A549 (cell line): ENCODE measurements at regions not wholly inside any gene's neighbourhood (a gene's known extent, or its start where the extent isn't known, plus 50 kb on each side); places are given as distances from the start of the nearest gene placed in this dataset.

ENCODE experiments used
- ATAC-seq, 2 experiments: fragments of 200-7000 bp in 1 of 2; fragments of >200 bp in 1 of 2; cut with Nextera tagmentation in 1 of 2; cut with Tn5 transposase in 1 of 2; 3 replicates each; pipeline versions ENCODE4 v1.8.0 to v1.9.1; 2018 to 2020; ENCODE audit warnings: mild to moderate bottlenecking in 1 of 2, moderate library complexity in 1 of 2
- CTCF ChIA-PET: fragments of 300-600 bp; sonication (Branson Sonifier 250); formaldehyde crosslinking; extraction: SDS; loops from one replicate; lab custom pipeline; 2021; ENCODE audit warnings: antibody characterized with exemption, inconsistent platforms; lab: Yijun Ruan, JAX
- POLR2A ChIA-PET: fragments of 350-600 bp; formaldehyde crosslinking; extraction: SDS; loops from one replicate; lab custom pipeline; 2021; ENCODE audit warnings: antibody characterized with exemption, inconsistent platforms; lab: Yijun Ruan, JAX
- DNase-seq, 2 experiments: peaks; one replicate each; pipeline versions ENCODE4 v3.0.0 to v3.0.0-alpha.2; 2011 to 2016; ENCODE audit warnings: low read depth in 1 of 2, low spot score in 1 of 2
- FAIRE-seq: peaks from 2 replicates; lab custom pipeline; 2011; peaks lifted over from hg19 to GRCh38; lab: Jason Lieb, UNC
- H3K27ac ChIP-seq, 2 experiments: fragments of >200 bp; sonication (Bioruptor Twin); formaldehyde crosslinking; 3 replicates each; pipeline ENCODE4 v1.5.1; 2016 to 2017
- H3K4me1 ChIP-seq: fragments of >200 bp; sonication (Bioruptor Twin); formaldehyde crosslinking; 3 replicates; pipeline ENCODE4 v1.6.1; 2016
- H3K4me2 ChIP-seq: fragments of >200 bp; sonication (Bioruptor Twin); formaldehyde crosslinking; 3 replicates; pipeline ENCODE4 v1.6.1; 2016
- H3K4me3 ChIP-seq: fragments of >200 bp; sonication (Bioruptor Twin); formaldehyde crosslinking; 3 replicates; pipeline ENCODE4 v1.5.1; 2016
- H3K9me3 ChIP-seq: fragments of >200 bp; sonication (Bioruptor Twin); formaldehyde crosslinking; 3 replicates; pipeline ENCODE4 v1.6.1; 2016
- CHD4 ChIP-seq: fragments of 200-600 bp; sonication (generic); IDR thresholded peaks from 2 replicates; pipeline ENCODE4 v1.6.1; 2016; ENCODE audit warnings: antibody characterized with exemption, mild to moderate bottlenecking, borderline replicate concordance
- CTCF ChIP-seq: fragments of >200 bp; sonication (Bioruptor Twin); formaldehyde crosslinking; IDR thresholded peaks from 3 replicates; pipeline ENCODE4 v1.5.1; 2016
- EHF ChIP-seq: fragments of 250-450 bp; sonication (Bioruptor Pico); IDR thresholded peaks from 2 replicates; pipeline ENCODE4 v1.5.0; 2020; ENCODE audit warnings: mild to moderate bottlenecking
- EHMT2 ChIP-seq: fragments of 200-600 bp; sonication (generic); IDR thresholded peaks from 2 replicates; pipeline ENCODE4 v1.6.1; 2016; ENCODE audit warnings: antibody characterized with exemption, low read depth, mild to moderate bottlenecking, moderate library complexity
- EP300 ChIP-seq, 2 experiments: fragments of >200 bp; sonication (Bioruptor Twin); formaldehyde crosslinking; IDR thresholded peaks; 2 replicates in 1 of 2; 3 replicates in 1 of 2; pipeline ENCODE4 v1.6.1; 2016 to 2017
- FOSB ChIP-seq: fragments of 250-450 bp; sonication (Bioruptor Pico); IDR thresholded peaks from 2 replicates; pipeline ENCODE4 v1.5.0; 2020; ENCODE audit warnings: mild to moderate bottlenecking, moderate library complexity
- HDAC2 ChIP-seq: fragments of 200-600 bp; sonication (generic); IDR thresholded peaks from 2 replicates; pipeline ENCODE4 v1.6.1; 2016
- HEYL ChIP-seq: fragments of 250-450 bp; sonication (Bioruptor Pico); IDR thresholded peaks from 2 replicates; pipeline ENCODE4 v1.8.0; 2021; ENCODE audit warnings: mild to moderate bottlenecking, moderate library complexity
- MAX ChIP-seq: IDR thresholded peaks from 2 replicates; pipeline ENCODE4 v1.6.1; 2012
- MAZ ChIP-seq: fragments of 150-350 bp; IDR thresholded peaks from 2 replicates; pipeline ENCODE4 v1.6.1; 2014; ENCODE audit warnings: antibody characterized with exemption, low read depth, low read length, borderline replicate concordance
- POLR2A ChIP-seq: IDR thresholded peaks from 2 replicates; pipeline ENCODE4 v1.6.1; 2012; ENCODE audit warnings: mild to moderate bottlenecking, low read length
- RARB ChIP-seq: fragments of 250-450 bp; sonication (Bioruptor Pico); IDR thresholded peaks from 2 replicates; pipeline ENCODE4 v1.8.0; 2021; ENCODE audit warnings: mild to moderate bottlenecking, moderate library complexity
- RCOR1 ChIP-seq: fragments of 150-350 bp; IDR thresholded peaks from 2 replicates; pipeline ENCODE4 v1.6.1; 2014; ENCODE audit warnings: antibody characterized with exemption, low read length, low read depth
- RNF2 ChIP-seq: fragments of 200-600 bp; sonication (generic); IDR thresholded peaks from 2 replicates; pipeline ENCODE4 v1.6.1; 2016; ENCODE audit warnings: low read depth, mild to moderate bottlenecking, antibody characterized with exemption, moderate library complexity, borderline replicate concordance
- ZSCAN20 ChIP-seq: fragments of 250-450 bp; sonication (Bioruptor Pico); IDR thresholded peaks from 2 replicates; pipeline ENCODE4 v1.8.0; 2022; ENCODE audit warnings: mild to moderate bottlenecking, moderate library complexity
- WGBS: methylation state at CpG from one replicate; pipeline ENCODE4 v1.1.6; 2017; ENCODE audit errors: missing lambda C conversion rate; 5-methylcytosine and 5-hydroxymethylcytosine counted together
- TF ChIP-seq, protein P1 (sequence below): fragments of 150-350 bp; IDR thresholded peaks from 2 replicates; pipeline ENCODE4 v1.6.1; 2014; ENCODE audit warnings: low read depth, mild to moderate bottlenecking, low read length
- TF ChIP-seq, protein P2 (sequence below): fragments of >200 bp; sonication (Bioruptor Twin); formaldehyde crosslinking; IDR thresholded peaks from 3 replicates; pipeline ENCODE4 v1.6.1; 2016
- TF ChIP-seq, protein P3 (sequence below): fragments of 250-450 bp; sonication (Bioruptor Pico); IDR thresholded peaks from 2 replicates; pipeline ENCODE4 v1.5.0; 2021; ENCODE audit warnings: mild to moderate bottlenecking, moderate library complexity, borderline replicate concordance
- TF ChIP-seq, protein P4 (sequence below): IDR thresholded peaks from 2 replicates; pipeline ENCODE4 v1.6.1; 2012
- TF ChIP-seq, protein P5 (sequence below): fragments of 250-450 bp; sonication (Bioruptor Pico); IDR thresholded peaks from 2 replicates; pipeline ENCODE4 v1.5.0; 2020; ENCODE audit warnings: low read depth, mild to moderate bottlenecking, moderate library complexity
- TF ChIP-seq, protein P6 (sequence below): IDR thresholded peaks from 2 replicates; pipeline ENCODE4 v1.6.1; 2012; ENCODE audit warnings: low read depth, borderline replicate concordance

DNA sequence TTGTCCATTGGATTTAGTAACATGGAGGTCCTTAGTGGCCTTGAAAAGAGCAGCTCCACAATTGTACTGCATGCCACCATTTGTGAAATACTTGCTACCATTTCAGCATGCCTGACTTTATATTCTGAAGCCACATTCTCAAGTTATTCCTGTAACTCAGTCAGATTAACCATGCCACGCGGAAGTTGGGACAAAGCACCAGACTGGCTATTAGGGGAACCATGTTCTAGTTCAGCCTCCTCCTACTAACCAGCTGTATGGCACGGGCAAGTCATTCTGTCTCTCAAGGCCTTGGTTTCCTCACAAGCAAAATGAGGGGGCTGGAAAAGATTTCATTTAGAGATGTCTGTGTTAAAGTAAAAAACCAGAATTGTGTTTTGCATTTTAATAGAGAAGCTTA, 418.0 kb downstream of the PLK2 start:
- CTCF ChIA-PET, result no interaction called here

GRCh38 chr5:58040846-58041245, 419.0 kb downstream of the PLK2 start:
- POLR2A ChIA-PET, result no interaction called here
- Histone ChIP-seq H3K9me3 (no peaks in the 10 kb centered on the region), H3K4me3 (no peak overlapping the region), H3K4me1 (peaks cover 17% of the 10 kb centered on the region; the same call in 2 of the 3 replicates), H3K4me2 (no peak overlapping the region), H3K27ac (no peak overlapping the region)
- FAIRE-seq, result peak; percentile 51
- no peak for ATAC-seq
- no peak for DNase-seq
- CTCF ChIA-PET, result no interaction called here
- WGBS, result 31% methylated on average over 1 of the region's 1 CpG
- TF ChIP-seq CTCF, result no peak
- TF ChIP-seq, protein P1, sequence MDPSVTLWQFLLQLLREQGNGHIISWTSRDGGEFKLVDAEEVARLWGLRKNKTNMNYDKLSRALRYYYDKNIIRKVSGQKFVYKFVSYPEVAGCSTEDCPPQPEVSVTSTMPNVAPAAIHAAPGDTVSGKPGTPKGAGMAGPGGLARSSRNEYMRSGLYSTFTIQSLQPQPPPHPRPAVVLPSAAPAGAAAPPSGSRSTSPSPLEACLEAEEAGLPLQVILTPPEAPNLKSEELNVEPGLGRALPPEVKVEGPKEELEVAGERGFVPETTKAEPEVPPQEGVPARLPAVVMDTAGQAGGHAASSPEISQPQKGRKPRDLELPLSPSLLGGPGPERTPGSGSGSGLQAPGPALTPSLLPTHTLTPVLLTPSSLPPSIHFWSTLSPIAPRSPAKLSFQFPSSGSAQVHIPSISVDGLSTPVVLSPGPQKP, result no peak
- TF ChIP-seq, protein P2, sequence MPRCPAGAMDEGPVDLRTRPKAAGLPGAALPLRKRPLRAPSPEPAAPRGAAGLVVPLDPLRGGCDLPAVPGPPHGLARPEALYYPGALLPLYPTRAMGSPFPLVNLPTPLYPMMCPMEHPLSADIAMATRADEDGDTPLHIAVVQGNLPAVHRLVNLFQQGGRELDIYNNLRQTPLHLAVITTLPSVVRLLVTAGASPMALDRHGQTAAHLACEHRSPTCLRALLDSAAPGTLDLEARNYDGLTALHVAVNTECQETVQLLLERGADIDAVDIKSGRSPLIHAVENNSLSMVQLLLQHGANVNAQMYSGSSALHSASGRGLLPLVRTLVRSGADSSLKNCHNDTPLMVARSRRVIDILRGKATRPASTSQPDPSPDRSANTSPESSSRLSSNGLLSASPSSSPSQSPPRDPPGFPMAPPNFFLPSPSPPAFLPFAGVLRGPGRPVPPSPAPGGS, result no peak
- TF ChIP-seq EHMT2, result no peak
- TF ChIP-seq, protein P3, sequence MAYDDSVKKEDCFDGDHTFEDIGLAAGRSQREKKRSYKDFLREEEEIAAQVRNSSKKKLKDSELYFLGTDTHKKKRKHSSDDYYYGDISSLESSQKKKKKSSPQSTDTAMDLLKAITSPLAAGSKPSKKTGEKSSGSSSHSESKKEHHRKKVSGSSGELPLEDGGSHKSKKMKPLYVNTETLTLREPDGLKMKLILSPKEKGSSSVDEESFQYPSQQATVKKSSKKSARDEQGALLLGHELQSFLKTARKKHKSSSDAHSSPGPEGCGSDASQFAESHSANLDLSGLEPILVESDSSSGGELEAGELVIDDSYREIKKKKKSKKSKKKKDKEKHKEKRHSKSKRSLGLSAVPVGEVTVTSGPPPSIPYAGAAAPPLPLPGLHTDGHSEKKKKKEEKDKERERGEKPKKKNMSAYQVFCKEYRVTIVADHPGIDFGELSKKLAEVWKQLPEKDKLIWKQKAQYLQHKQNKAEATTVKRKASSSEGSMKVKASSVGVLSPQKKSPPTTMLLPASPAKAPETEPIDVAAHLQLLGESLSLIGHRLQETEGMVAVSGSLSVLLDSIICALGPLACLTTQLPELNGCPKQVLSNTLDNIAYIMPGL (CRISPR knock-in tag), result no peak
- TF ChIP-seq EP300 (IDR thresholded peaks at IDR 0.05), result no peak
- TF ChIP-seq EHF (CRISPR knock-in tag), result no peak
- TF ChIP-seq MAZ, result no peak

More for the DNA sequence above, 418.0 kb downstream of the PLK2 start:
- TF ChIP-seq POLR2A, result no peak
- TF ChIP-seq, protein P3 (CRISPR knock-in tag), result no peak
- no peak for TF ChIP-seq MAX
- TF ChIP-seq HDAC2, result no peak
- TF ChIP-seq, protein P4, sequence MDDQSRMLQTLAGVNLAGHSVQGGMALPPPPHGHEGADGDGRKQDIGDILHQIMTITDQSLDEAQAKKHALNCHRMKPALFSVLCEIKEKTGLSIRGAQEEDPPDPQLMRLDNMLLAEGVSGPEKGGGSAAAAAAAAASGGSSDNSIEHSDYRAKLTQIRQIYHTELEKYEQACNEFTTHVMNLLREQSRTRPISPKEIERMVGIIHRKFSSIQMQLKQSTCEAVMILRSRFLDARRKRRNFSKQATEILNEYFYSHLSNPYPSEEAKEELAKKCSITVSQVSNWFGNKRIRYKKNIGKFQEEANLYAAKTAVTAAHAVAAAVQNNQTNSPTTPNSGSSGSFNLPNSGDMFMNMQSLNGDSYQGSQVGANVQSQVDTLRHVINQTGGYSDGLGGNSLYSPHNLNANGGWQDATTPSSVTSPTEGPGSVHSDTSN, result no peak
- TF ChIP-seq, protein P1, result no peak
- TF ChIP-seq RCOR1, result no peak
- no peak for TF ChIP-seq RNF2
- TF ChIP-seq, protein P5, sequence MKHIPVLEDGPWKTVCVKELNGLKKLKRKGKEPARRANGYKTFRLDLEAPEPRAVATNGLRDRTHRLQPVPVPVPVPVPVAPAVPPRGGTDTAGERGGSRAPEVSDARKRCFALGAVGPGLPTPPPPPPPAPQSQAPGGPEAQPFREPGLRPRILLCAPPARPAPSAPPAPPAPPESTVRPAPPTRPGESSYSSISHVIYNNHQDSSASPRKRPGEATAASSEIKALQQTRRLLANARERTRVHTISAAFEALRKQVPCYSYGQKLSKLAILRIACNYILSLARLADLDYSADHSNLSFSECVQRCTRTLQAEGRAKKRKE (CRISPR knock-in tag), result no peak
- no peak for TF ChIP-seq ZSCAN20 (CRISPR knock-in tag)
- no peak for TF ChIP-seq RARB (CRISPR knock-in tag)
- TF ChIP-seq CHD4, result no peak
- no peak for TF ChIP-seq MAZ
- no peak for TF ChIP-seq HEYL (CRISPR knock-in tag)
- TF ChIP-seq, protein P6, sequence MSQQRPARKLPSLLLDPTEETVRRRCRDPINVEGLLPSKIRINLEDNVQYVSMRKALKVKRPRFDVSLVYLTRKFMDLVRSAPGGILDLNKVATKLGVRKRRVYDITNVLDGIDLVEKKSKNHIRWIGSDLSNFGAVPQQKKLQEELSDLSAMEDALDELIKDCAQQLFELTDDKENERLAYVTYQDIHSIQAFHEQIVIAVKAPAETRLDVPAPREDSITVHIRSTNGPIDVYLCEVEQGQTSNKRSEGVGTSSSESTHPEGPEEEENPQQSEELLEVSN, result no peak
- no peak for TF ChIP-seq FOSB (CRISPR knock-in tag)
- TF ChIP-seq, all 56 proteins: peak for 0
- H3K9me3 ChIP-seq, result no peaks in the 10 kb centered on the region
- H3K4me2 ChIP-seq, result no peak overlapping the region
- FAIRE-seq (no peak), DNase-seq (no peak), ATAC-seq (no peak)
- POLR2A ChIA-PET, result no interaction called here
- no peak overlapping the region for H3K4me3 ChIP-seq
- H3K27ac ChIP-seq, result no peak overlapping the region
- 89% methylated on average over 3 of the region's 3 CpGs for WGBS
- H3K4me1 ChIP-seq, result peaks cover 17% of the 10 kb centered on the region; the same call in 2 of the 3 replicates
